H1 (cell line): ENCODE measurements at regions not wholly inside any gene's neighbourhood (a gene's known extent, or its start where the extent isn't known, plus 50 kb on each side); places are given as distances from the start of the nearest gene placed in this dataset.

Experiments used
- CTCF ChIA-PET: fragments of 300-600 bp; sonication (Branson Sonifier 250); formaldehyde crosslinking; loops from one replicate; lab custom pipeline; 2021; ENCODE audit not compliant: partially characterized antibody; lab: Charles Lee
- POLR2A ChIA-PET: fragments of 300-600 bp; sonication (Branson Sonifier 250); formaldehyde crosslinking; loops from one replicate; lab custom pipeline; 2021; ENCODE audit warnings: inconsistent platforms; ENCODE audit not compliant: partially characterized antibody; lab: Charles Lee
- DNase-seq, 2 experiments: peaks; one replicate each; pipeline versions ENCODE4 v3.0.0 to v3.0.0-alpha.2; 2010 to 2022; ENCODE audit warnings: low spot score in 2 of 2, low read depth in 1 of 2, mixed read lengths in 1 of 2
- FAIRE-seq: peaks from 2 replicates; lab custom pipeline; 2011; peaks lifted over from hg19 to GRCh38; lab: Jason Lieb, UNC
- H2AFZ ChIP-seq: 2 replicates; pipeline ENCODE4 v1.8.1; 2012; ENCODE audit warnings: low read length, inconsistent platforms
- H2AK5ac ChIP-seq: 2 replicates; pipeline ENCODE4 v1.6.1; 2013; ENCODE audit warnings: low read depth, low read length
- H2BK120ac ChIP-seq: replicated peaks from 2 replicates; pipeline ENCODE3; 2013; ENCODE audit warnings: low read depth, low read length, inconsistent platforms
- H2BK12ac ChIP-seq: 2 replicates; pipeline ENCODE4 v1.6.1; 2013; ENCODE audit warnings: low read depth, low read length
- H2BK15ac ChIP-seq: 2 replicates; pipeline ENCODE4 v1.6.1; 2013; ENCODE audit warnings: low read length
- H2BK20ac ChIP-seq: 2 replicates; pipeline ENCODE4 v1.6.1; 2013; ENCODE audit warnings: low read length
- H2BK5ac ChIP-seq: 2 replicates; pipeline ENCODE4 v1.6.1; 2013; ENCODE audit warnings: low read depth, low read length
- H3K14ac ChIP-seq: 2 replicates; pipeline ENCODE4 v1.6.1; 2013; ENCODE audit warnings: inconsistent platforms; ENCODE audit not compliant: insufficient read length
- H3K18ac ChIP-seq: 2 replicates; pipeline ENCODE4 v1.6.1; 2013; ENCODE audit warnings: low read length; ENCODE audit errors: extremely low read depth
- H3K23ac ChIP-seq: 2 replicates; pipeline ENCODE4 v1.6.1; 2013; ENCODE audit warnings: inconsistent platforms; ENCODE audit not compliant: insufficient read length
- H3K23me2 ChIP-seq: 2 replicates; pipeline ENCODE4 v1.6.1; 2013; ENCODE audit warnings: low read depth, low read length
- H3K27ac ChIP-seq: 2 replicates; pipeline ENCODE4 v1.6.1; 2011; ENCODE audit warnings: low read depth, low read length, inconsistent platforms
- H3K27me3 ChIP-seq, 4 experiments: replicated peaks in 1 of 4; 1 replicate in 1 of 4; 2 replicates in 3 of 4; pipeline versions ENCODE4 v1.6.1 to v1.8.1; 2011 to 2013; ENCODE audit warnings: low read length in 3 of 4, mild to moderate bottlenecking in 3 of 4, inconsistent platforms in 2 of 4, mixed read lengths in 2 of 4, moderate library complexity in 1 of 4; ENCODE audit not compliant: control insufficient read depth in 3 of 4, insufficient read depth in 3 of 4; ENCODE audit errors: extremely low read depth in 1 of 4
- H3K36me3 ChIP-seq, 4 experiments: 2 replicates each; pipeline versions ENCODE4 v1.6.1 to v1.8.1; 2011 to 2013; ENCODE audit warnings: mild to moderate bottlenecking in 4 of 4, low read length in 3 of 4, moderate library complexity in 2 of 4, control low read depth in 1 of 4, inconsistent platforms in 1 of 4; ENCODE audit not compliant: insufficient read depth in 4 of 4, control insufficient read depth in 2 of 4
- H3K4ac ChIP-seq: replicated peaks from 2 replicates; pipeline ENCODE3; 2013; ENCODE audit warnings: low read length, low read depth, mixed read lengths, inconsistent platforms; ENCODE audit not compliant: insufficient read length
- H3K4me1 ChIP-seq, 4 experiments: replicated peaks in 1 of 4; 1 replicate in 1 of 4; 2 replicates in 3 of 4; pipeline versions ENCODE4 v1.6.1 to v1.8.1; 2011 to 2013; ENCODE audit warnings: low read length in 3 of 4, inconsistent platforms in 2 of 4, mixed read lengths in 1 of 4; ENCODE audit not compliant: insufficient read depth in 4 of 4, control insufficient read depth in 3 of 4
- H3K4me2 ChIP-seq, 2 experiments: 2 replicates each; pipeline versions ENCODE4 v1.6.1 to v1.8.1; 2011 to 2013; ENCODE audit warnings: low read depth in 2 of 2, low read length in 2 of 2, control low read depth in 1 of 2, inconsistent platforms in 1 of 2, mild to moderate bottlenecking in 1 of 2; ENCODE audit not compliant: insufficient read depth in 1 of 2
- H3K4me3 ChIP-seq, 4 experiments: fragments of 200-600, 300-600 bp in 1 of 4; sonication (generic), shearing (Covaris generic), sonication (Bioruptor Twin) in 1 of 4; 2 replicates each; pipeline versions ENCODE4 v1.5.1 to v1.8.1; 2011 to 2016; ENCODE audit warnings: low read length in 4 of 4, low read depth in 3 of 4, control low read depth in 2 of 4, inconsistent platforms in 2 of 4, mild to moderate bottlenecking in 2 of 4, mixed read lengths in 1 of 4, moderate library complexity in 1 of 4; ENCODE audit not compliant: insufficient read depth in 2 of 4; ENCODE audit errors: extremely low read depth in 1 of 4
- H3K56ac ChIP-seq: replicated peaks from 2 replicates; pipeline ENCODE3; 2013; ENCODE audit warnings: low read depth, mild to moderate bottlenecking, mixed read lengths, low read length, inconsistent platforms; ENCODE audit not compliant: insufficient read length
- H3K79me1 ChIP-seq: 2 replicates; pipeline ENCODE4 v1.6.1; 2013; ENCODE audit warnings: low read depth, low read length, control low read depth
- H3K79me2 ChIP-seq, 2 experiments: 2 replicates each; pipeline versions ENCODE4 v1.6.1 to v1.8.1; 2012 to 2013; ENCODE audit warnings: low read length in 2 of 2, mild to moderate bottlenecking in 2 of 2, inconsistent platforms in 1 of 2; ENCODE audit not compliant: insufficient read depth in 2 of 2, control insufficient read depth in 1 of 2
- H3K9ac ChIP-seq, 4 experiments: replicated peaks in 1 of 4; 1 replicate in 1 of 4; 2 replicates in 3 of 4; pipeline versions ENCODE4 v1.6.1 to v1.8.1; 2011 to 2013; ENCODE audit warnings: low read depth in 3 of 4, low read length in 3 of 4, control low read depth in 2 of 4, mild to moderate bottlenecking in 2 of 4, moderate library complexity in 2 of 4, inconsistent platforms in 1 of 4; ENCODE audit errors: extremely low read depth in 1 of 4
- H3K9me3 ChIP-seq, 2 experiments: 2 replicates each; pipeline versions ENCODE4 v1.6.1 to v1.8.1; 2012 to 2013; ENCODE audit warnings: mild to moderate bottlenecking in 2 of 2, moderate library complexity in 2 of 2, control low read depth in 1 of 2, inconsistent platforms in 1 of 2, low read depth in 1 of 2, low read length in 1 of 2, mixed read lengths in 1 of 2; ENCODE audit not compliant: insufficient read depth in 2 of 2
- H4K20me1 ChIP-seq, 2 experiments: replicated peaks in 1 of 2; 2 replicates each; pipeline versions ENCODE3 to v1.8.1; 2011 to 2013; ENCODE audit warnings: inconsistent platforms in 2 of 2, low read length in 2 of 2, mild to moderate bottlenecking in 1 of 2; ENCODE audit not compliant: insufficient read depth in 2 of 2, control insufficient read depth in 1 of 2
- H4K5ac ChIP-seq: 2 replicates; pipeline ENCODE4 v1.6.1; 2013; ENCODE audit warnings: low read length, low read depth, mixed read lengths, inconsistent platforms; ENCODE audit not compliant: insufficient read length
- H4K8ac ChIP-seq: 2 replicates; pipeline ENCODE4 v1.8.0; 2013; ENCODE audit warnings: mild to moderate bottlenecking, moderate library complexity, low read length, inconsistent platforms; ENCODE audit not compliant: insufficient read depth; ENCODE audit errors: extremely low read depth
- H4K91ac ChIP-seq: replicated peaks from 2 replicates; pipeline ENCODE3; 2013; ENCODE audit warnings: low read length, mixed read lengths, inconsistent platforms; ENCODE audit not compliant: insufficient read length
- CBX5 ChIP-seq: fragments of 300-800, 300-1000 bp; sonication (generic); IDR thresholded peaks from 2 replicates; pipeline ENCODE4 v1.7.1; 2016; ENCODE audit warnings: antibody characterized with exemption, low read length, low read depth
- EGR1 ChIP-seq: IDR thresholded peaks from 2 replicates; pipeline ENCODE4 v1.6.1; 2011; ENCODE audit warnings: low read depth, low read length, borderline replicate concordance
- GABPA ChIP-seq: IDR thresholded peaks from 2 replicates; pipeline ENCODE4 v1.6.1; 2011; ENCODE audit warnings: mild to moderate bottlenecking, low read length, moderate library complexity, borderline replicate concordance; ENCODE audit not compliant: insufficient read depth
- NRF1 ChIP-seq: IDR thresholded peaks from 2 replicates; pipeline ENCODE4 v1.6.1; 2011; ENCODE audit warnings: mild to moderate bottlenecking, low read depth, low read length, improper control_type of control experiment
- TF ChIP-seq, protein P1 (sequence below): IDR thresholded peaks from 2 replicates; pipeline ENCODE4 v1.6.1; 2012; ENCODE audit warnings: inconsistent platforms
- TF ChIP-seq, protein P2 (sequence below): IDR thresholded peaks from 2 replicates; pipeline ENCODE4 v1.6.1; 2012; ENCODE audit warnings: low read length, inconsistent platforms

DNA sequence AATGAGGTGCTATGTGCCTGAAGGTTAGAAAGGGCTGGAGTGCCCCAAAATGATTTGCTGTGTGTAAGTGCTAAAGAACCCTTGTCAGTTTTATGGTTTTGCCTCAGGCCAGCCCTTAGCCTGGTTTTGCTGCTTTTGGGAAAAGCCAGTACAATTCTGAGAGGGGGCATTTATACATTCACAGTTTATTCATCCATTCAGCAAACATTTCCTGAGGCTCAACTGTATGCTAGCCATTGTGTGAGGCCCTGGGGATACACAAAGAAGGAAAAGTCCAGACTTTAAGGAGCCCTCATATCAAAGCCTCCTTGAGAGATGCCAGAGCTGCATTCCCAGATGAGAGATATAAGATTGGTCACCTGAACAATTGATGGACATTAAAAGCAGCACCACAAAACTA, 115.2 kb upstream of the PLCXD3 start:
- no peak for FAIRE-seq
- CTCF ChIA-PET: no interaction called here
- H2BK120ac ChIP-seq: no peak overlapping the region

More for the DNA sequence above, 115.2 kb upstream of the PLCXD3 start:
- Histone ChIP-seq H4K5ac (no peak overlapping the region), H3K79me1 (no peaks in the 10 kb centered on the region), H2AK5ac (no peak overlapping the region), H3K18ac (no peak overlapping the region), H3K4me2 (no peak overlapping the region), H3K27ac (no peak overlapping the region), H2BK12ac (no peak overlapping the region), H3K36me3 (no peaks in the 10 kb centered on the region), H3K23me2 (no peaks in the 10 kb centered on the region), H2BK20ac (no peak overlapping the region), H3K23ac (no peak overlapping the region), H2BK15ac (no peak overlapping the region), H4K91ac (no peak overlapping the region), H3K4me3 (no peak overlapping the region), H3K4me1 (no peaks in the 10 kb centered on the region), H3K9me3 (no peaks in the 10 kb centered on the region), H3K79me2 (no peaks in the 10 kb centered on the region), H3K14ac (no peak overlapping the region), H2BK5ac (no peak overlapping the region), H3K27me3 (no peaks in the 10 kb centered on the region), H4K8ac (no peak overlapping the region), H3K4ac (no peak overlapping the region), H4K20me1 (no peaks in the 10 kb centered on the region), H3K9ac (no peak overlapping the region), H2AFZ (no peak overlapping the region), H3K56ac (no peak overlapping the region)
- DNase-seq: no peak
- TF ChIP-seq EGR1 (no peak), CBX5 (no peak), NRF1 (no peak), GABPA (no peak)
- TF ChIP-seq, protein P1, sequence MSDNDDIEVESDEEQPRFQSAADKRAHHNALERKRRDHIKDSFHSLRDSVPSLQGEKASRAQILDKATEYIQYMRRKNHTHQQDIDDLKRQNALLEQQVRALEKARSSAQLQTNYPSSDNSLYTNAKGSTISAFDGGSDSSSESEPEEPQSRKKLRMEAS: no peak
- TF ChIP-seq, protein P2, sequence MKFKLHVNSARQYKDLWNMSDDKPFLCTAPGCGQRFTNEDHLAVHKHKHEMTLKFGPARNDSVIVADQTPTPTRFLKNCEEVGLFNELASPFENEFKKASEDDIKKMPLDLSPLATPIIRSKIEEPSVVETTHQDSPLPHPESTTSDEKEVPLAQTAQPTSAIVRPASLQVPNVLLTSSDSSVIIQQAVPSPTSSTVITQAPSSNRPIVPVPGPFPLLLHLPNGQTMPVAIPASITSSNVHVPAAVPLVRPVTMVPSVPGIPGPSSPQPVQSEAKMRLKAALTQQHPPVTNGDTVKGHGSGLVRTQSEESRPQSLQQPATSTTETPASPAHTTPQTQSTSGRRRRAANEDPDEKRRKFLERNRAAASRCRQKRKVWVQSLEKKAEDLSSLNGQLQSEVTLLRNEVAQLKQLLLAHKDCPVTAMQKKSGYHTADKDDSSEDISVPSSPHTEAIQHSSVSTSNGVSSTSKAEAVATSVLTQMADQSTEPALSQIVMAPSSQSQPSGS: no peak
- POLR2A ChIA-PET: no interaction called here
